K562 (cell line): ENCODE measurements at regions not wholly inside any gene's neighbourhood (a gene's known extent, or its start where the extent isn't known, plus 50 kb on each side); places are given as distances from the start of the nearest gene placed in this dataset.

ENCODE experiments used
- ADNP ChIP-seq: fragments of 200-800 bp; sonication (Bioruptor generic); IDR thresholded peaks from 2 replicates; pipeline ENCODE4 v1.6.1; 2016; ENCODE audit warnings: missing genetic modification characterization, missing compliant biosample characterization
- ATF7 ChIP-seq: fragments of 450-650 bp; IDR thresholded peaks from 2 replicates; pipeline ENCODE4 v1.7.1; 2014; ENCODE audit warnings: mild to moderate bottlenecking, moderate library complexity
- ELK1 ChIP-seq: sonication (generic); formaldehyde crosslinking; IDR thresholded peaks from 2 replicates; pipeline ENCODE4 v1.8.1; 2022; ENCODE audit warnings: missing genetic modification reagents
- FOXP4 ChIP-seq: sonication (generic); formaldehyde crosslinking; IDR thresholded peaks from 2 replicates; pipeline ENCODE4 v1.8.0; 2022; ENCODE audit warnings: mild to moderate bottlenecking, missing genetic modification reagents, borderline replicate concordance
- KAT2B ChIP-seq: IDR thresholded peaks from one replicate; pipeline ENCODE4 v1.6.1; 2012; ENCODE audit warnings: low read depth, mild to moderate bottlenecking, control low read depth, inconsistent platforms, low read length, moderate library complexity
- POLR2A ChIP-seq: fragments of 450-650 bp; conservative IDR thresholded peaks from 2 replicates; pipeline ENCODE4 v1.6.1; 2016
- POU5F1 ChIP-seq: fragments of 150-350 bp; IDR thresholded peaks from 2 replicates; pipeline ENCODE4 v1.6.1; 2014; ENCODE audit warnings: borderline replicate concordance, low read length, low read depth, mild to moderate bottlenecking; ENCODE audit not compliant: partially characterized antibody
- RAD21 ChIP-seq, 2 experiments: fragments of 250-450 bp in 1 of 2; fragments of 450-650 bp in 1 of 2; sonication (Bioruptor Pico) in 1 of 2; formaldehyde crosslinking in 1 of 2; IDR thresholded peaks in 1 of 2; conservative IDR thresholded peaks in 1 of 2; 2 replicates each; pipeline versions ENCODE4 v1.4.0 to v1.8.0; 2020 to 2022; ENCODE audit warnings: mild to moderate bottlenecking in 2 of 2, moderate library complexity in 1 of 2
- ZNF274 ChIP-seq: IDR thresholded peaks from 2 replicates; pipeline ENCODE4 v1.6.1; 2011; ENCODE audit warnings: low read depth, mild to moderate bottlenecking, low read length, moderate library complexity, borderline replicate concordance
- TF ChIP-seq, protein P1 (sequence below), 3 experiments: IDR thresholded peaks in 2 of 3; conservative IDR thresholded peaks in 1 of 3; 2 replicates each; pipeline ENCODE4 v1.5.1; 2011 to 2012; ENCODE audit warnings: low read length in 3 of 3, mild to moderate bottlenecking in 3 of 3, control low read depth in 2 of 3, improper control_type of control experiment in 1 of 3, inconsistent platforms in 1 of 3, low read depth in 1 of 3, mixed read lengths in 1 of 3, moderate library complexity in 1 of 3; ENCODE audit not compliant: insufficient read depth in 2 of 3
- TF ChIP-seq, protein P2 (sequence below): sonication (generic); formaldehyde crosslinking; IDR thresholded peaks from 2 replicates; pipeline ENCODE4 v1.8.0; 2023; ENCODE audit warnings: mild to moderate bottlenecking, missing genetic modification reagents
- TF ChIP-seq, protein P3 (sequence below): sonication (generic); formaldehyde crosslinking; IDR thresholded peaks from 2 replicates; pipeline ENCODE4 v1.8.0; 2022; ENCODE audit warnings: mild to moderate bottlenecking, low read depth, missing genetic modification reagents

DNA sequence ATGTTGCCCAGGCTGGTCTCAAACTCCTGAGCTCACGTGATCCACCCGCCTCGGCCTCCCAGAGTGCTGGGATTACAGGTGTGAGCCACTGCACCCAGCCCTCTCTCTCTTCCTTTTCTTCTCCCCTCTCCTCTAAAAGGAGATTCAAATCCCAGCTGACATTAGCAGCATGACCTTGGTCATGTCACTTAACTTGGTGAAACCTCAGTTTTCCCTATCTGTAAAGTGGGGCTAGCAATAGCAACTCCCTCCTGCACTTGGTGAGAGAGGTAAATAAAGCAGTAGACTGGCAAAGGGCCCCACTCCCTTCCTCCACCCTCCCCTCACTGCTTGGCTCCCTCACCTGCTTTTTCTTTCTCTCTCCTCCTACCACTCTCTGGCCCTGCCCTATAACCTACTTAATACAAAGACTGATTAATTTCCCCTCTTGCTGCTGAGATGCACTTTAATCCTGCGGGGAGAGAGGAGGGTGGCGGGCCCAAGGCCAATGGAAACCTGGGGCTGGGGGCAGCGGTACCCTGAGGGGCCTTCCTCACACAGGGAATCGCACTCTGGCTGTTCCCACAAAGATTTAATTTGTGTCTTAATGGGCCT, 54.2 kb upstream of the ZFAND3 start:
- TF ChIP-seq ELK1, result no peak
- no peak for TF ChIP-seq ZNF274
- TF ChIP-seq FOXP4 (CRISPR knock-in tag), result no peak
- TF ChIP-seq POU5F1, result no peak
- TF ChIP-seq, protein P1, sequence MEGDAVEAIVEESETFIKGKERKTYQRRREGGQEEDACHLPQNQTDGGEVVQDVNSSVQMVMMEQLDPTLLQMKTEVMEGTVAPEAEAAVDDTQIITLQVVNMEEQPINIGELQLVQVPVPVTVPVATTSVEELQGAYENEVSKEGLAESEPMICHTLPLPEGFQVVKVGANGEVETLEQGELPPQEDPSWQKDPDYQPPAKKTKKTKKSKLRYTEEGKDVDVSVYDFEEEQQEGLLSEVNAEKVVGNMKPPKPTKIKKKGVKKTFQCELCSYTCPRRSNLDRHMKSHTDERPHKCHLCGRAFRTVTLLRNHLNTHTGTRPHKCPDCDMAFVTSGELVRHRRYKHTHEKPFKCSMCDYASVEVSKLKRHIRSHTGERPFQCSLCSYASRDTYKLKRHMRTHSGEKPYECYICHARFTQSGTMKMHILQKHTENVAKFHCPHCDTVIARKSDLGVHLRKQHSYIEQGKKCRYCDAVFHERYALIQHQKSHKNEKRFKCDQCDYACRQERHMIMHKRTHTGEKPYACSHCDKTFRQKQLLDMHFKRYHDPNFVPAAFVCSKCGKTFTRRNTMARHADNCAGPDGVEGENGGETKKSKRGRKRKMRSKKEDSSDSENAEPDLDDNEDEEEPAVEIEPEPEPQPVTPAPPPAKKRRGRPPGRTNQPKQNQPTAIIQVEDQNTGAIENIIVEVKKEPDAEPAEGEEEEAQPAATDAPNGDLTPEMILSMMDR (IDR thresholded peaks at IDR 0.05 in 2 of 3, conservative IDR thresholded peaks at IDR 0.05 in 1 of 3; ENCODE audit: insufficient read depth in 2 of 3, low read depth in 1 of 3, low read length in 3 of 3), result no peak
- TF ChIP-seq, protein P2, sequence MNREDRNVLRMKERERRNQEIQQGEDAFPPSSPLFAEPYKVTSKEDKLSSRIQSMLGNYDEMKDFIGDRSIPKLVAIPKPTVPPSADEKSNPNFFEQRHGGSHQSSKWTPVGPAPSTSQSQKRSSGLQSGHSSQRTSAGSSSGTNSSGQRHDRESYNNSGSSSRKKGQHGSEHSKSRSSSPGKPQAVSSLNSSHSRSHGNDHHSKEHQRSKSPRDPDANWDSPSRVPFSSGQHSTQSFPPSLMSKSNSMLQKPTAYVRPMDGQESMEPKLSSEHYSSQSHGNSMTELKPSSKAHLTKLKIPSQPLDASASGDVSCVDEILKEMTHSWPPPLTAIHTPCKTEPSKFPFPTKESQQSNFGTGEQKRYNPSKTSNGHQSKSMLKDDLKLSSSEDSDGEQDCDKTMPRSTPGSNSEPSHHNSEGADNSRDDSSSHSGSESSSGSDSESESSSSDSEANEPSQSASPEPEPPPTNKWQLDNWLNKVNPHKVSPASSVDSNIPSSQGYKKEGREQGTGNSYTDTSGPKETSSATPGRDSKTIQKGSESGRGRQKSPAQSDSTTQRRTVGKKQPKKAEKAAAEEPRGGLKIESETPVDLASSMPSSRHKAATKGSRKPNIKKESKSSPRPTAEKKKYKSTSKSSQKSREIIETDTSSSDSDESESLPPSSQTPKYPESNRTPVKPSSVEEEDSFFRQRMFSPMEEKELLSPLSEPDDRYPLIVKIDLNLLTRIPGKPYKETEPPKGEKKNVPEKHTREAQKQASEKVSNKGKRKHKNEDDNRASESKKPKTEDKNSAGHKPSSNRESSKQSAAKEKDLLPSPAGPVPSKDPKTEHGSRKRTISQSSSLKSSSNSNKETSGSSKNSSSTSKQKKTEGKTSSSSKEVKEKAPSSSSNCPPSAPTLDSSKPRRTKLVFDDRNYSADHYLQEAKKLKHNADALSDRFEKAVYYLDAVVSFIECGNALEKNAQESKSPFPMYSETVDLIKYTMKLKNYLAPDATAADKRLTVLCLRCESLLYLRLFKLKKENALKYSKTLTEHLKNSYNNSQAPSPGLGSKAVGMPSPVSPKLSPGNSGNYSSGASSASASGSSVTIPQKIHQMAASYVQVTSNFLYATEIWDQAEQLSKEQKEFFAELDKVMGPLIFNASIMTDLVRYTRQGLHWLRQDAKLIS (CRISPR knock-in tag), result no peak
- TF ChIP-seq, protein P3, sequence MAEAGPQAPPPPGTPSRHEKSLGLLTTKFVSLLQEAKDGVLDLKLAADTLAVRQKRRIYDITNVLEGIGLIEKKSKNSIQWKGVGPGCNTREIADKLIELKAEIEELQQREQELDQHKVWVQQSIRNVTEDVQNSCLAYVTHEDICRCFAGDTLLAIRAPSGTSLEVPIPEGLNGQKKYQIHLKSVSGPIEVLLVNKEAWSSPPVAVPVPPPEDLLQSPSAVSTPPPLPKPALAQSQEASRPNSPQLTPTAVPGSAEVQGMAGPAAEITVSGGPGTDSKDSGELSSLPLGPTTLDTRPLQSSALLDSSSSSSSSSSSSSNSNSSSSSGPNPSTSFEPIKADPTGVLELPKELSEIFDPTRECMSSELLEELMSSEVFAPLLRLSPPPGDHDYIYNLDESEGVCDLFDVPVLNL (CRISPR knock-in tag), result no peak
- no peak for TF ChIP-seq KAT2B
- no peak for TF ChIP-seq RAD21 (CRISPR knock-in tag; conservative IDR thresholded peaks at IDR 0.05 in 1 of 2, IDR thresholded peaks at IDR 0.05 in 1 of 2)
- no peak for TF ChIP-seq ATF7
- TF ChIP-seq POLR2A, result no peak
- 0 out of 2 replicates have a peak, but pooled peaks have one; percentile 26 for TF ChIP-seq ADNP (tag)
